ENCODE measurements at regions not wholly inside any gene's neighbourhood (a gene's known extent, or its start where the extent isn't known, plus 50 kb on each side); places are given as distances from the start of the nearest gene placed in this dataset.

DNA sequence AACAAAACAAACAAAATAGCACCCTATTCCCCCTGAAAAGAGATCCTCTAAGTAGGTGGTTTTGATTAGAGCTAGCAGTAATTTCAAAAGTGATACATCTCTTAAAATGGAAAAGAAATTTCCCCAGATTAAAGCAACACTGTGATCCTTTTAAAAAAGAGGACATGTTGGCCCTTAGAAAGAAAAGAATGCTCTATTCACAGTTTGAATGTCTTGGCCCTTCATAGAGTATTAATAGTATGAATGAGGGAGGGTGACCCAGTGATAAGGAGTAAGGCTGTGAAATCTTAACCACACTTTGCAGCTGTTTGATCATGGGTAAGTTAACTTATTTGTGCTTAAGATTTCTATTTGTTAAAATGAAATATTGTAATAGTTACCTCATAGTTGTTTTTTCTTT lies 467.7 kb upstream of the MEF2C start:
- TF ChIP-seq, protein P1, sequence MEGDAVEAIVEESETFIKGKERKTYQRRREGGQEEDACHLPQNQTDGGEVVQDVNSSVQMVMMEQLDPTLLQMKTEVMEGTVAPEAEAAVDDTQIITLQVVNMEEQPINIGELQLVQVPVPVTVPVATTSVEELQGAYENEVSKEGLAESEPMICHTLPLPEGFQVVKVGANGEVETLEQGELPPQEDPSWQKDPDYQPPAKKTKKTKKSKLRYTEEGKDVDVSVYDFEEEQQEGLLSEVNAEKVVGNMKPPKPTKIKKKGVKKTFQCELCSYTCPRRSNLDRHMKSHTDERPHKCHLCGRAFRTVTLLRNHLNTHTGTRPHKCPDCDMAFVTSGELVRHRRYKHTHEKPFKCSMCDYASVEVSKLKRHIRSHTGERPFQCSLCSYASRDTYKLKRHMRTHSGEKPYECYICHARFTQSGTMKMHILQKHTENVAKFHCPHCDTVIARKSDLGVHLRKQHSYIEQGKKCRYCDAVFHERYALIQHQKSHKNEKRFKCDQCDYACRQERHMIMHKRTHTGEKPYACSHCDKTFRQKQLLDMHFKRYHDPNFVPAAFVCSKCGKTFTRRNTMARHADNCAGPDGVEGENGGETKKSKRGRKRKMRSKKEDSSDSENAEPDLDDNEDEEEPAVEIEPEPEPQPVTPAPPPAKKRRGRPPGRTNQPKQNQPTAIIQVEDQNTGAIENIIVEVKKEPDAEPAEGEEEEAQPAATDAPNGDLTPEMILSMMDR (IDR thresholded peaks at IDR 0.05) = no peak
- TF ChIP-seq POLR2A (IDR thresholded peaks at IDR 0.05) = no peak
- no peak for TF ChIP-seq EP300 (IDR thresholded peaks at IDR 0.05)

All from stomach (tissue), 4 donors.